ENCODE measurements at regions not wholly inside any gene's neighbourhood (a gene's known extent, or its start where the extent isn't known, plus 50 kb on each side); places are given as distances from the start of the nearest gene placed in this dataset.
"Not testable (repeated sequence)": the region's sequence is repeated elsewhere in the genome, so short reads cannot be mapped to it uniquely, and the experiment has no call there.

GRCh38 chr3:73820896-73821295 lies 196.2 kb upstream of the PDZRN3 start:
- TF ChIP-seq CTCF, POLR2A (IDR thresholded peaks at IDR 0.05): not testable (repeated sequence)

Measured in esophagus squamous epithelium (tissue), 4 donors.